Loucy (cell line): ENCODE measurements at regions not wholly inside any gene's neighbourhood (a gene's known extent, or its start where the extent isn't known, plus 50 kb on each side); places are given as distances from the start of the nearest gene placed in this dataset.

ENCODE experiments used
- H2AFZ ChIP-seq: fragments of 200-600 bp; sonication (generic); 2 replicates; pipeline ENCODE4 v1.6.0; 2016; ENCODE audit warnings: antibody characterized with exemption, mild to moderate bottlenecking, low read length, moderate library complexity
- H3F3A ChIP-seq: fragments of 200-600 bp; 2 replicates; pipeline ENCODE4 v1.6.0; 2016; ENCODE audit warnings: antibody characterized with exemption, low read depth, mild to moderate bottlenecking
- H3K27me3 ChIP-seq: fragments of 200-600 bp; sonication (generic); 2 replicates; pipeline ENCODE4 v1.6.1; 2014; ENCODE audit warnings: low read length, mild to moderate bottlenecking; ENCODE audit not compliant: insufficient read depth, poor library complexity, severe bottlenecking
- H3K36me3 ChIP-seq: fragments of 200-600 bp; sonication (generic); 2 replicates; pipeline ENCODE4 v1.6.1; 2016; ENCODE audit warnings: low read length; ENCODE audit not compliant: insufficient read depth
- H3K4me1 ChIP-seq: fragments of 200-600 bp; sonication (generic); 2 replicates; pipeline ENCODE4 v1.5.1; 2014; ENCODE audit warnings: low read length, mild to moderate bottlenecking; ENCODE audit not compliant: insufficient read depth, poor library complexity, severe bottlenecking
- H3K4me2 ChIP-seq: fragments of 200-600 bp; sonication (generic); 2 replicates; pipeline ENCODE4 v1.6.0; 2014; ENCODE audit warnings: antibody characterized with exemption, low read length, low read depth, mild to moderate bottlenecking; ENCODE audit not compliant: poor library complexity, severe bottlenecking
- H3K4me3 ChIP-seq: fragments of 200-600 bp; sonication (generic); 2 replicates; pipeline ENCODE4 v1.5.1; 2014; ENCODE audit warnings: low read length, mild to moderate bottlenecking, mixed read lengths; ENCODE audit not compliant: poor library complexity, severe bottlenecking
- H3K79me2 ChIP-seq: fragments of 200-600 bp; sonication (generic); 2 replicates; pipeline ENCODE4 v1.6.1; 2014; ENCODE audit warnings: low read length; ENCODE audit not compliant: insufficient read depth
- H3K9ac ChIP-seq: fragments of 200-600 bp; sonication (generic); 2 replicates; pipeline ENCODE4 v1.6.0; 2014; ENCODE audit warnings: mild to moderate bottlenecking, low read depth, low read length, moderate library complexity; ENCODE audit not compliant: poor library complexity, severe bottlenecking
- H3K9me2 ChIP-seq: fragments of 200-600 bp; sonication (generic); replicated peaks from 2 replicates; pipeline ENCODE4 v1.6.1; 2016; ENCODE audit warnings: low read depth, low read length, mixed read lengths
- H3K9me3 ChIP-seq: fragments of 200-600 bp; sonication (generic); 2 replicates; pipeline ENCODE4 v1.6.1; 2014; ENCODE audit warnings: mild to moderate bottlenecking, antibody characterized with exemption, low read length, low read depth; ENCODE audit not compliant: insufficient read depth
- H4K20me1 ChIP-seq: fragments of 200-600 bp; sonication (generic); 2 replicates; pipeline ENCODE4 v1.6.0; 2014; ENCODE audit warnings: antibody characterized with exemption, low read length, mild to moderate bottlenecking; ENCODE audit not compliant: insufficient read depth, poor library complexity, severe bottlenecking
- EZH2phosphoT487 ChIP-seq: fragments of 200-600 bp; IDR thresholded peaks from 2 replicates; pipeline ENCODE4 v1.6.1; 2018; ENCODE audit warnings: antibody characterized with exemption, mild to moderate bottlenecking, moderate library complexity, borderline replicate concordance
- TF ChIP-seq, protein P1 (sequence below): fragments of 200-600 bp; sonication (generic); conservative IDR thresholded peaks from 2 replicates; pipeline ENCODE4 v1.5.1; 2014; ENCODE audit warnings: mild to moderate bottlenecking, antibody characterized with exemption, low read length

DNA sequence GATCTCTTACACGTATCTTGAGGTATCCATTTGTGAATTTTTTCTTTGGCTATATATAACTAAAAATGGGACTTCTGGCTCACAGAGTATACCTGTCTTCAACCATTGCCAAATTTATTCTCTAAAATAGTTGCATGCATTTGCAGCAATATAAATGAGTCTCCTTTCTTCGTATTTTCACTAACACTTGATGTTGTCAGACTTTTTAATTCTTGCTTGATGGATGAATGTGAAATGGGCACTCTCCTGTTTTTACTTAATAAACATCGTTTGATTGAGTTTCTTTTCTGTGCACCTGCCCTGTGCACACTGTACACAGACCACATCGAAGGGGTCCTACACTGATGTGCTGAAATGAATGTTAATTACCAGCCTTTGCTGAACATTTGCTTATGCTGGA is 121.8 kb downstream of the DDX1 start:
- no peak for TF ChIP-seq EZH2phosphoT487
- TF ChIP-seq, protein P1, sequence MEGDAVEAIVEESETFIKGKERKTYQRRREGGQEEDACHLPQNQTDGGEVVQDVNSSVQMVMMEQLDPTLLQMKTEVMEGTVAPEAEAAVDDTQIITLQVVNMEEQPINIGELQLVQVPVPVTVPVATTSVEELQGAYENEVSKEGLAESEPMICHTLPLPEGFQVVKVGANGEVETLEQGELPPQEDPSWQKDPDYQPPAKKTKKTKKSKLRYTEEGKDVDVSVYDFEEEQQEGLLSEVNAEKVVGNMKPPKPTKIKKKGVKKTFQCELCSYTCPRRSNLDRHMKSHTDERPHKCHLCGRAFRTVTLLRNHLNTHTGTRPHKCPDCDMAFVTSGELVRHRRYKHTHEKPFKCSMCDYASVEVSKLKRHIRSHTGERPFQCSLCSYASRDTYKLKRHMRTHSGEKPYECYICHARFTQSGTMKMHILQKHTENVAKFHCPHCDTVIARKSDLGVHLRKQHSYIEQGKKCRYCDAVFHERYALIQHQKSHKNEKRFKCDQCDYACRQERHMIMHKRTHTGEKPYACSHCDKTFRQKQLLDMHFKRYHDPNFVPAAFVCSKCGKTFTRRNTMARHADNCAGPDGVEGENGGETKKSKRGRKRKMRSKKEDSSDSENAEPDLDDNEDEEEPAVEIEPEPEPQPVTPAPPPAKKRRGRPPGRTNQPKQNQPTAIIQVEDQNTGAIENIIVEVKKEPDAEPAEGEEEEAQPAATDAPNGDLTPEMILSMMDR: no peak
- H3K79me2 ChIP-seq: no peaks in the 10 kb centered on the region
- H3K4me2 ChIP-seq: no peak overlapping the region
- no peaks in the 10 kb centered on the region for H3K27me3 ChIP-seq
- no peaks in the 10 kb centered on the region for H3K4me1 ChIP-seq
- H4K20me1 ChIP-seq: no peaks in the 10 kb centered on the region
- no peaks in the 10 kb centered on the region for H3F3A ChIP-seq
- H3K9ac ChIP-seq: no peak overlapping the region
- H3K9me3 ChIP-seq: no peaks in the 10 kb centered on the region
- H2AFZ ChIP-seq: no peak overlapping the region
- no peak overlapping the region for H3K4me3 ChIP-seq
- no peaks in the 10 kb centered on the region for H3K9me2 ChIP-seq
- no peaks in the 10 kb centered on the region for H3K36me3 ChIP-seq

DNA sequence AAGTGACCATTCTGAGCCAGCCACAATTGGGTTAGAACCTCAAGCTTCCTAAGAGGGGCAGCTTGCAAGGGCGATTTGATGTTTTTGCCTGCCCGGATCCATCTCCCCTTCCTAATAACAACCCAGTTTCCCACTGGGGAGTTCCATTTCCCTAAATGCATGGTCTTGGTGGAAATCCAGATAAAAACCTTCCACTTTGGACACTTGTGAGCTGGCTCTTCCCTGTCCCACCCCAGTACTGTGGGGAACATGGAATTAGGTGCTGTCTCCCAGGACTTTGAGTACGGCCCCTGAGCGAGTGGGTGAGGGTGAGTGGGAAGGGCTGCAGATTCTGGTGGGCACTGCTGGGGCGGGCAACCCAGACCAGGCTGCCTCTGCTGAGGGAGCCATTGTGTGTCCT is 122.3 kb downstream of the DDX1 start:
- Histone ChIP-seq H3K4me2 (no peak overlapping the region), H3F3A (no peaks in the 10 kb centered on the region), H3K27me3 (no peaks in the 10 kb centered on the region), H3K9me2 (no peaks in the 10 kb centered on the region), H2AFZ (no peak overlapping the region), H3K9ac (no peak overlapping the region), H3K4me1 (no peaks in the 10 kb centered on the region), H3K36me3 (no peaks in the 10 kb centered on the region), H3K9me3 (no peaks in the 10 kb centered on the region), H3K4me3 (no peak overlapping the region), H3K79me2 (no peaks in the 10 kb centered on the region), H4K20me1 (no peaks in the 10 kb centered on the region)
- TF ChIP-seq, protein P1: no peak
- TF ChIP-seq EZH2phosphoT487: no peak

DNA sequence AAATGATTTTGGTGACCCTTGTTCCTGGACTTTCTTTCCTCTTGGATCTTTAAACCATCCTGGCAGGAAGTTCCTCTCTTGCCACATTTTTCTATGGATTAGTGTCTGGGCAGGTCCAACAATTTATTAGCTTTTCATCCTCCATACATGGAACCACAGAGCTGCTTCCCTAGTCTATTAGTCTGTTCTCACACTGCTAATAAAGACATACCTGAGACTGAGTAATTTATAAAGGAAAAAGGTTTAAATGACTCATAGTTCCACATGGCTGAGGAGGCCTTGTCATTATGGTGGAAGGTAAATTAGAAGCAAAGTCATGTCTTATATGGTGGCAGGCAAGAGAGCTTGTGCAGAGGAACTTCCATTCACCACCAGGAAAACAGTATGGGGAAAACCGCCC is 122.9 kb downstream of the DDX1 start:
- H3K4me2 ChIP-seq: no peak overlapping the region
- H3K9me3 ChIP-seq: no peaks in the 10 kb centered on the region
- H4K20me1 ChIP-seq: no peaks in the 10 kb centered on the region
- H3K79me2 ChIP-seq: no peaks in the 10 kb centered on the region
- no peaks in the 10 kb centered on the region for H3K36me3 ChIP-seq
- TF ChIP-seq, protein P1: no peak
- TF ChIP-seq EZH2phosphoT487: no peak
- H3K27me3 ChIP-seq: no peaks in the 10 kb centered on the region
- no peak overlapping the region for H2AFZ ChIP-seq
- no peak overlapping the region for H3K4me3 ChIP-seq
- no peaks in the 10 kb centered on the region for H3K4me1 ChIP-seq
- no peaks in the 10 kb centered on the region for H3K9me2 ChIP-seq
- no peaks in the 10 kb centered on the region for H3F3A ChIP-seq
- H3K9ac ChIP-seq: no peak overlapping the region
